Epidermal melanocyte (primary cell): ENCODE measurements at regions not wholly inside any gene's neighbourhood (a gene's known extent, or its start where the extent isn't known, plus 50 kb on each side); places are given as distances from the start of the nearest gene placed in this dataset.
"Not testable (repeated sequence)": the region's sequence is repeated elsewhere in the genome, so short reads cannot be mapped to it uniquely, and the experiment has no call there.

ENCODE experiments used
- DNase-seq: peaks from one replicate; pipeline ENCODE4 v3.0.0; 2011; ENCODE audit warnings: low spot score; ENCODE audit not compliant: insufficient read length

DNA sequence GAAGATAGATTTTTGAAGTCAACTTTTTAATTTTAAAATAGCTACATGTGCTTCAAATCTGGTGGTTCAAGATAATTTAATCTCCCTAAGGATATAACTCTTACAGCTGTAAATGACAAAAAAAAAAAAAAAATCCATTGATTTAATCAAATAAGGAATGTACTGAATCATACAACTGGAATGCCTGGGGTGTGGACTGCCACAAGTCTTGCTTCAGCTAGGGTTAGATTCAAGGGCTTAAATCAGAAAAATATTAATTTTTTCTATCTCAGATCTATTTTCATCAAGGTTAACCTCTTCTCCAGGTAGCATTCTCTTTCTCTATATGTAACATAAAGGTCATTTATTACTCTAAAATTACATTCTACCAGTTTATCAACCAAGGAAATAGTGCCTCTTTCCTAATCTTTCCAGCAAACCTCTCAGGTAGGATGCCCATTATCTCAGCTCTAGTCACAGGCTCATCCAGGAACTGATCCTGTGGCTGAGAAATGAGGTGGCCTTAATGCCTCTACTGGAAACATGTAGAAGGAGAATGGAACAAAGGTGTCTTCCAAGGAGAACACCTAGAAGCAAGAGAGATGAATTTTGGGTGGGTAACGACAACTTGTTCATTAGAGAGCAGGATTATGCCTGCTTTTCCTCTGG lies 466.9 kb downstream of the CBLN4 start:
- DNase-seq, result no peak

- DNase-seq, result no peak
Observed at GRCh38 chr20:55535366-55535765, 470.0 kb downstream of the CBLN4 start.

- DNase-seq, result no peak
Observed at GRCh38 chr20:55533632-55534031, 471.7 kb downstream of the CBLN4 start.

DNA sequence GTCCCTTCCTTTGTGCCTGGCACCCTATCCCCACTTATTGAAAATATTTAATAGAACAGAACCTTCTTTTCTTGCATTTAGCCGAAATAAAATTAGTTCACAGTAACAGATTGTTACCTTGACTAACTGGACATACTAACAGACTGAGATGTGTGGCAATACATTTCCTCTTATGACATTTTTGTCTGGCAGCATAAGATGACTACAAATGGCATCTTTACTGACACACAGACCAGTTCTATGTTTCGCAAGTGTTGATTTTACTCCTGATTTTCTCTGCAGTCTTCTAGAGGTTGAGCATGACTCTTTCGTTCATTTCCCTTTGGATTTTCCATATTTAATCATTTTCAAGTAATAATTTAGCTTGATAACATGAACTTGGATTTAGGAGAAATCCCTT lies 474.6 kb downstream of the CBLN4 start:
- DNase-seq, result no peak

GRCh38 chr20:55528482-55528881 lies 476.8 kb downstream of the CBLN4 start:
- DNase-seq, result no peak

GRCh38 chr20:55522296-55522815 lies 483.0 kb downstream of the CBLN4 start:
- no peak for DNase-seq

GRCh38 chr20:55517584-55517983 lies 487.7 kb downstream of the CBLN4 start:
- not testable (repeated sequence) for DNase-seq

DNA sequence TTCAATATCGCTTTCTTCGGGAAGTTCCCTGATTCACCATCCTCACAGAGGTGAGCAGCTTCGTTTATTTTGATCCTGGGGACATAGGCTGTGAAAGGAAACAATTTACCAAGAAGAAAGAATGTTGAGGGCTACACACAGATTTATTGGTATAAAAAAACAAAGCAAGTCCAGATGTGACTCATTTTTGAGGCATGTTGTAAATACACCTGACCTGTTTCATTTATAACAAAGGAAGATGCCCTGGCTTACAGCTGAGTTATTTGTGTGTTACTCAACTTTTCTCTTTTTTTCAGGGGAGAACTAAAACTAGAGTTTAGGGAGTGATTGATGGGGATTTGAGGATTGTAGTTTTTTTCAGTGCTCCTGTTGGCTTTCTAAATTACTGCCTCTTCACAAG lies 489.5 kb downstream of the CBLN4 start:
- DNase-seq, result no peak

DNA sequence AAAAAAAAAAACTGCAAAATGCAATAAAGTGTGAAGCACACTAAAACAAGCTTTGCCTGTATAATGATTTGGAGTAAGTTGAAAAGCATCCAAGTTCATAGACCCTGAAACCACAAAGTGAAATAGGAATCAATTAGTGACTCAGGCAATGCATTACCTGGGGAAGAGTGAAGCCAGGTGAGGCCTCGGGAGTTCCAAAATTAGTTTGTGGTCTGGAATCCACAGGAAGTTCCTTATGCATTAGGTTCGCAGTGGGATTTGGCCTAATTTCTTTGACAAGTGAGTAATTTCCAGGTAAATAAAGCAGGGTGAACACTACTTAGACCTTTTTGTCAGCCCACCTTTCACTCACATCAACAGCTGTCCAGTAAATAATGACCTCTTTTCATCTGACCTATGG lies 490.8 kb downstream of the CBLN4 start:
- no peak for DNase-seq

- DNase-seq, result no peak
Observed at GRCh38 chr20:55513954-55514353, 491.4 kb downstream of the CBLN4 start.

- DNase-seq, result no peak
Observed at GRCh38 chr20:55500130-55500529, 505.2 kb downstream of the CBLN4 start.

- no peak for DNase-seq
Observed at GRCh38 chr20:55488593-55488992, 516.7 kb downstream of the CBLN4 start.

GRCh38 chr20:55478724-55479450 lies 526.4 kb downstream of the CBLN4 start:
- DNase-seq, result no peak

DNA sequence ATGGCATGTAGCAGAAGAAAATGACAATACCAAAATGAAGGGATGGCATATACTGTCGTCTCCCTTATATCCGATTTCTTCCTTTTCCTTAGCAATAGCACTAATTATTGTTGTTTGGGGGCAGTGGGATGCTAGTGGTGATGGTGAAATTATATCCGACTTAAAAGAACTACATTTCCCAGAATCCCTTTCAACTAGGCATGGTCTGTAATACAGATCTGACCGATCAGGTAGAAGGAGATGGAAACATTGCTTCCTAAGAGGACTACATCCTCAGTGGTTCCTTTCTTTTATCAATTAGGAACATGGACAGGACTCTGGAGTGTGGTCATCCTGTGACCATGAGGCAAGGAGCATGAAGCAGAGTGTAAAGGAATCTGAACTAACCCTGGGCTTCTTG lies 532.6 kb downstream of the CBLN4 start:
- DNase-seq, result no peak

DNA sequence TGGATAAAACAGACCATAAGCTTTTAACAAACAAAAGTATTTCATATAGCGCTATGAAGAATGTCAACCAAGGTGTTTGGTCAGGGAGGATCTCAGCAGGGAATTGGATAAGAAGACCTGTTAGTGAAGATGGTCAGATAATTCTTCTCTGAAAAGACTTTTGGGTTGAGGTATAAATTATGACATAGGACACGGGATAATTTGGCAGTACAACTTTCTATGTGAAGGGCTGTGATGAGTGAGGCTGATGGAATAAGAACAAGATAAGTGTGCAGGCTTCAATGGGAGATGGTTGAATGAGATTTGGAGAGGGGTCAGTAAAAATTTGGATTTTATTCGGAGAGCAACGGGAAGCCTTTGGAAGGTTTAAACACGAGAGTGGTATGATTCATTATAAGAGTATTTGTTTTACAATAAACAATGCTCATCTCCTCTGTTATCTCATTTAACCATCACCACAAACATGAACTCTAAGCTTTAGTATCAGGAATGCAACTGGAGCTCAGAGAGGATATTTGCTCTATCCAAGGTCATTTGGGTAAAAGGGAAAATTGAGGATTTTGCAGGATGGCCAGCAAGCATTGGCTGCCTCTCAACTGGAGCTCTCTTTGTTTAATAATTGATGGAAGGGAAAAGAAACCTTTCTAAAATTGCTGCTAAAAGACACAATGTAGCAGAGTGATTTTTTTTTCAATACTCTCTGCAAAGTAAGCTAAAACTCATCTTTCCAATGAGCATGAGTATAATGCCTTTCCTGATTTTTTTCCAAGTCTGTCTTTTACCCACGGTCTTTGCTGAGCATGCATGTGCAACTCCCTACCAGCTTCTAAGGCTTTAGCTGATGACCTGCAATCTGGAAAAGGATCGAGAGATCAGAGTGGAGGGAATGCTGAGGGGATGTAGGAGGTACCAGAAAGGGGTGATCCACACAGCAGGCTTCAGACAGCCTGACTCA lies 534.0 kb downstream of the CBLN4 start:
- DNase-seq, result no peak

GRCh38 chr20:55469074-55469473 lies 536.2 kb downstream of the CBLN4 start:
- DNase-seq, result no peak

DNA sequence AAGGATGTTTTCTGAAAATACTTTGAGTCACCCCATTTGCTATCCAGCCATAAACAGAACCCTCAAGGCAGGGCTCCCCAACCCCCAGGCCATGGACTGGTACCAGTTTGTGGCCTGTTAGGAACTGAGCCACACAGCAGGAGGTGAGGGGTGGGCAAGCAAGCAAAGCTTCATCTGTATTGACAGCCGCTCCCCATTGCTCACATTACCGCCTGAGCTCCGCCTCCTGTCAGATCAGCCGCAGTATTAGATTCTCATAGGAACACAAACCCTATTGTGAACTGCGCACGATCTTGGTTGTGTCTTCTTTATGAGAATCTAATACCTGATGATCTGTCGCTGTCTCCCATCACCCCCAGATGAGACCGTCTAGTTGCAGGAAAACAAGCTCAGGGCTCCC lies 543.8 kb downstream of the CBLN4 start:
- no peak for DNase-seq

- no peak for DNase-seq
Observed at GRCh38 chr20:55456316-55456940, 548.9 kb downstream of the CBLN4 start.

DNA sequence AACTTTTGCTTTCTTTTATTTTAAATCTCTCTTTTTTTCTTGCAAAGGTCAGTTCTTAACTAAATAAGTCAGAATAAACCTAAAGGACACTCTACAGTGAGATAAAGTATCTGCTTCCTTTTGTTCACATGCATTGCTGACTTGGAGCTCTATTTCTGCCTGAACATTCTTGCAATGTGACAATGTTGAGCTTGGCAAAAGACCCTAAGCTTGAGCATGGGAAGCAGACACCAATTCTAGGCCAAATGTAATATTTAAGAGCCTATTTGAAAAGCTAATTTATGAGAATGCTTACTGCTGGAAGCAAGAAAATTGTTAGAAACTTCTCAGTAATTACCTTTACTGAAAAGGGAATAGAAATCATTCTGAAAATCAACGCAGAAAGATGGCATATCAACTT lies 556.2 kb downstream of the CBLN4 start:
- DNase-seq, result no peak

DNA sequence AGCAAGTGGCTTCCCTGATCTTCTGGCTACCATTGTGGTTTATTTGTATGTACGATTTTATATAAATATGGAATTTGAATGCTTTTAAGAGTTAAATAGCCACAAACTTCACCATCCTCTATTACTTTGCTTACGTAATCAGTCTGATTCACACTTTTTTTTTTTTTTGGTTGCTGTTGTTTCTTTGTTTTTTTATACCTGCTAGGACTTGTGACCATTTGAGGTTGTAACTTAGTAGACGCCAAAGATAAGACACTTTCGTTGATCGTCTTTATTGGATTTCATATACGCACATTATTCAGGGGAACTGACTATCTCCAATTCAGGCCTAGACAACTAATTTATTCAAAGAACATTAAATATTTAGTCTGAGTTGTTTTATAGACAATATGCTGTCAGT lies 559.0 kb downstream of the CBLN4 start:
- DNase-seq, result no peak

DNA sequence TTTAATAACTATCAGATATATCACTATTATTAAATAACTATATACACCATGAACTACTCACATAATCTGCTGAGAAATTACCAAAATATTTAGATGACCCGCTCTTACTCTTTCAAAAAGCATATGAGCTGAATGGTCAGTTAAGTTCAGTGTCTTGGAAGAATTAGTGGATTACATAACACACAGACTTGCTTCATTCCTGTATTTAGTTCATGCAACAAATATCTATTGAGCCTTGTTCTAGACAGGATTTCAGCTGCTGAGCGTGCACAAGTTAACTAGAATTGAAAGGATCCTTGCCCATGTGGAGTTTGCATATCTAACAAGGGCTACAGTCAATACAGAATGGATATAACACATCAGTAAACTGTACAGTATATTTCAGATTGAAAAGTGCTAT lies 566.2 kb downstream of the CBLN4 start:
- no peak for DNase-seq
